ENCODE measurements at regions not wholly inside any gene's neighbourhood (a gene's known extent, or its start where the extent isn't known, plus 50 kb on each side); places are given as distances from the start of the nearest gene placed in this dataset.

GRCh38 chr7:156585025-156585648, 55.4 kb upstream of the RNF32 start:
- TF ChIP-seq, protein P1, sequence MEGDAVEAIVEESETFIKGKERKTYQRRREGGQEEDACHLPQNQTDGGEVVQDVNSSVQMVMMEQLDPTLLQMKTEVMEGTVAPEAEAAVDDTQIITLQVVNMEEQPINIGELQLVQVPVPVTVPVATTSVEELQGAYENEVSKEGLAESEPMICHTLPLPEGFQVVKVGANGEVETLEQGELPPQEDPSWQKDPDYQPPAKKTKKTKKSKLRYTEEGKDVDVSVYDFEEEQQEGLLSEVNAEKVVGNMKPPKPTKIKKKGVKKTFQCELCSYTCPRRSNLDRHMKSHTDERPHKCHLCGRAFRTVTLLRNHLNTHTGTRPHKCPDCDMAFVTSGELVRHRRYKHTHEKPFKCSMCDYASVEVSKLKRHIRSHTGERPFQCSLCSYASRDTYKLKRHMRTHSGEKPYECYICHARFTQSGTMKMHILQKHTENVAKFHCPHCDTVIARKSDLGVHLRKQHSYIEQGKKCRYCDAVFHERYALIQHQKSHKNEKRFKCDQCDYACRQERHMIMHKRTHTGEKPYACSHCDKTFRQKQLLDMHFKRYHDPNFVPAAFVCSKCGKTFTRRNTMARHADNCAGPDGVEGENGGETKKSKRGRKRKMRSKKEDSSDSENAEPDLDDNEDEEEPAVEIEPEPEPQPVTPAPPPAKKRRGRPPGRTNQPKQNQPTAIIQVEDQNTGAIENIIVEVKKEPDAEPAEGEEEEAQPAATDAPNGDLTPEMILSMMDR (IDR thresholded peaks at IDR 0.05): no peak
- no peak for TF ChIP-seq EZH2 (IDR thresholded peaks at IDR 0.05; ENCODE audit: borderline replicate concordance, insufficient read depth, low read depth, low read length, poor library complexity, severe bottlenecking)

Data from B cell (primary cell).